ENCODE measurements at regions not wholly inside any gene's neighbourhood (a gene's known extent, or its start where the extent isn't known, plus 50 kb on each side); places are given as distances from the start of the nearest gene placed in this dataset. TPM values are rescaled to one million over a fixed set of nuclear protein-coding genes. Genes with fewer than 3 reads are reported as not detected.

- no peak for TF ChIP-seq CTCF (IDR thresholded peaks at IDR 0.05)
- DNase-seq (ENCODE audit: low spot score) (no peak), ATAC-seq (ENCODE audit: low FRiP score) (no peak)
These were observed 335.3 kb downstream of the MAF start for GRCh38 chr16:79265196-79265595.

- no peak for ATAC-seq (ENCODE audit: low FRiP score)
- TF ChIP-seq CTCF (IDR thresholded peaks at IDR 0.05), result no peak
These were observed 336.1 kb downstream of the MAF start for GRCh38 chr16:79264237-79265109.

GRCh38 chr16:79263425-79263824, 337.1 kb downstream of the MAF start:
- TF ChIP-seq CTCF (IDR thresholded peaks at IDR 0.05), result no peak
- ATAC-seq (ENCODE audit: low FRiP score) (no peak), DNase-seq (ENCODE audit: low spot score) (no peak)

More at GRCh38 chr16:79264237-79265109, 336.1 kb downstream of the MAF start:
- no peak for DNase-seq (ENCODE audit: low spot score)

Small RNA genes in the stretch of these regions (small RNA-seq; reads per million reads assigned to genes)
- gene RNA5SP431, result not detected
